Medulla oblongata (tissue), 1 donor: ENCODE measurements at regions not wholly inside any gene's neighbourhood (a gene's known extent, or its start where the extent isn't known, plus 50 kb on each side); places are given as distances from the start of the nearest gene placed in this dataset.
"Not testable (repeated sequence)": the region's sequence is repeated elsewhere in the genome, so short reads cannot be mapped to it uniquely, and the experiment has no call there.

Experiments used
- DNase-seq: peaks from one replicate; pipeline ENCODE4 v3.0.0-alpha.2; 2015; ENCODE audit errors: extremely low spot score

DNA sequence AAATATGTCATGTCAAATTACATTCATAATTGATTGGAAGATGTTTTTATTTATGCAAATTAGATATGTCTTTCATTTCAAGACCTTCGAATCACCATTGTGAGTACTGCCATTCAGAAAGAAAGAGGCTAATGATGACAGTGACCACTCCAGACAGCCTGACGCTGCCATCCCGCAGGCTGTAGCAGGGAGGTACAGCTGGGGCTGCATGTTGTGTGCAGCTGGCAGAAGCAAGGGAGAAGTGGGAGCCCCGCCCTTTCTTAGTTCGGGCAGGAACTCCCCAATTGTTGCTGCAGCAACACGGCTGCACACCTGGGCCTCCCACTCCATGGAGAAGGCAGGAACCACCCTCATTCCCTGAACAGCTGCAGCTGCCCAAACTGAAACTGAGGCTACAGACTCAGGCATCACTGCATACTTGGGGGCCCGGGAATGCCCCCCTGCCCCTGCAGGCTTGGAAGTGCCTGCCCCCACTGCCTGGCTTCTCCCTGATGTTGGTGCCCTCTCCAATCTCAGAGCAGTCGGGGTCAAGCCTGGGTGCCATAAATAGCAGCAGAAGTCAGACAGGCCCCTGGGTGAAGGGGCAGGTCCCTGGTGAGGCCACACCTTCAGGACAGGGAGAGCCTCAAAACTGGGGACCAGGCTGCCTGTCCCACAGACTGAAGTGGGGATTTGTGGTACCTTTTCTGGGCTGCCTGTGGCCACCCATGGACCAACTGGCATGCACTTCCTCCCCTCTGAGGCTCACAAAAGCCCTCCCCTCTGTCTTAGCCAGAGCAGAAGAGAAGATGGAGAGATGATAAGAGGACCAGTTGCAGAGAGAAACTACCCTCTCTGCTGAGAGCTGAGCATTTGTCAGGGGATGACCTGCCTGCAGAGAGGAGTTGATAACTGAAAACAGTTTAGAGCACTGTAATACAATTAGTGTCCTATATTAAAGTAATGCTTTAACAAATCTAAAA is 964.6 kb downstream of the SI start:
- no peak for DNase-seq

- no peak for DNase-seq
Observed at GRCh38 chr3:164096352-164096751, 981.9 kb downstream of the SI start.

GRCh38 chr3:164095949-164096348 is 982.3 kb downstream of the SI start:
- DNase-seq: no peak

DNA sequence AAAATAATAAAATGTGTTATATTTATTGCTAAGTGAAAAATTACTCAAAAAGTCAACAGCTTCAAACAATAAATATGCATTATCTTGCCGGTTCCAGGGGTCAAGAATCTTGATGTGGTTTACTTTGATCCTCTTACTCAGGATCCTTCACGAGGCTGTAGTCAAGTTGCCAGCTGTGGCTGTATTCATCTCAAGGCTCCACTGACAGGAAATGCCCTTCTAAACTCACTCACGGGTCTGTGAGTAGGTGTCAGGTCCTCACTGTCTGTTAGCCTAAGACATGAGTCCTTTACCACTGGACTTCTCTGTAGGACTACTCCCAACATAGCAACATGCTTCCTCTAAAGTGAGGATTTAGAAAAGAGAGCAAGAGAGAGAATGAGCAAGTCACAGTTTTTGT is 983.0 kb downstream of the SI start:
- no peak for DNase-seq

GRCh38 chr3:164094546-164094945 is 983.8 kb downstream of the SI start:
- no peak for DNase-seq

GRCh38 chr3:164080208-164080607 is 998.1 kb downstream of the SI start:
- DNase-seq: no peak

GRCh38 chr3:164064298-164064697 is 1014.0 kb downstream of the SI start:
- DNase-seq: no peak

- DNase-seq: no peak
Observed at GRCh38 chr3:164060923-164061322, 1017.4 kb downstream of the SI start.

- DNase-seq: no peak
Observed at GRCh38 chr3:164049847-164050246, 1028.4 kb downstream of the SI start.

DNA sequence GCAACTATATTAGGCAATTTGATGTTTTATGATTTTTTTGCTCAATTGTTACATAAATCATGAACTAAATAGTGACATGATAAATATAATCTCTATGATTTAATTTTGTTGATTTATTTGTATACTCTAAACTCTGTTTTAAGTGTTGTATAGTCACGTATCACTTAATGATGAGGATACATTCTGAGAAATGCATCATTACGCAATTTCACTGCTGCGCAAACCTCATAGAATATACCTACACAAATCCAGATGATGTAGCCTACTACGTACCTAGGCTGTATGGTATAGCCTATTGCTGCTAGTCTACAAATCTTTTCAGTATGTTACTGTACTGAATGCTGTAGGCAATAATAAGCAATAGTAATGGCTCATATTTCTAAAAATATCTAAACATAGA is 1029.8 kb downstream of the SI start:
- no peak for DNase-seq

- DNase-seq: no peak
Observed at GRCh38 chr3:164040991-164041390, 1037.3 kb downstream of the SI start.

- DNase-seq: no peak
Observed at GRCh38 chr3:164030194-164030593, 1048.1 kb downstream of the SI start.

GRCh38 chr3:164024786-164025185 is 1053.5 kb downstream of the SI start:
- no peak for DNase-seq

DNA sequence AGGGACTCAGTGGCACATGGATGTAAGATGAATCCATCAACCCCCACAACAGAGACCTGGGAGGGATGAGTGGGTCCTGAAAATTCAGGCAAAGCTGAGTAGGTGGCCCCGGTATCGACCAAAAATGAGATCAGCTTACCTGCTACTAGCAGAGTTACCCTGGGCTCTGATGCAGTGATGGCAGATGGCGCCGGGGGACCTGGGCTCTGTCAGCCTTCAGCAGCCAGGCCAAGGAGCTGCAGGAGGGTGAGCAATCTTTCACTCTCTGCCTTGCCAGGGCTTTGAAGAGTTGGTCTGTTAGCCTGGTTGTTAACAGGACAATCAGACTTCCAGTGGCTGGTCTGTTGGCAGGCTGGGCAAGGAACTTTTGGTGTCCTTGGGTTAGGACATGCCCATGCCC is 1054.8 kb downstream of the SI start:
- no peak for DNase-seq

DNA sequence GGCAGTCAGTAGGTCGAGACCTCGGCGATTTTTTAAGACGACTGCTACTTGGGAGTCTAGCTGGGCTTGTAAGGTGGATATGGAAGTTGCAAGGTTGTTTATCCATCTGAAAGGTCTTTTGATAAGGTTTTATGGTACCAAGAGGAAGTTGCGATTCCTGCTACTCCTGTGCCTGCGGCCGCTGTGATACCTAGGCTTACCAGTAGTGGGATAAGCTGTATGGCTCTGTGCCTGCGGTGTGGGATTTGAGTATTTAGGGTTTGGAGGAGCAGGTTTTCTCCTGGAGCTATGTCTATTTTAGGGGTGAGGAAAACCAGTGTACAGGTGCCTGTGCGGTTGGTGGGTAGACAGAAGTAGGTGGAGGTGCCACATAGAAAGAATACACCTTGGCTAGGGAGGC is 1059.8 kb downstream of the SI start:
- no peak for DNase-seq

DNA sequence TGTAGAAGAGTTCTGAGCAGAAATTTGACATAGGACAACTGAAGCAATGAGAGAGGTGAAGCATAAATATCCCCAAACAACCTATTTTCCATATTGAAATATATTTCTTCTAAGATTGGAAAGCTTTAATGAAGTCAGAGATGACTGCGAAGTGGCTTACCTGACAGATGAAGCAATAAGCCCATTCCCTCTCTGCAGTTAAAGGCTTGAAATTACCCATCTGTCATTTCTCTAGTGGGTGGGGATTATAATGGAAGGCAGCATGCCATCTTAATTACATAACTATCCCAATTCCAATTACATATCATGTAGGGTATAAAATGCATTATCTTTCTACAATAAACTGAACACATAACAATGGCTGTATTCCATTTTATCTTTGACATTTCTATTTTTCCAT is 1070.5 kb downstream of the SI start:
- no peak for DNase-seq

DNA sequence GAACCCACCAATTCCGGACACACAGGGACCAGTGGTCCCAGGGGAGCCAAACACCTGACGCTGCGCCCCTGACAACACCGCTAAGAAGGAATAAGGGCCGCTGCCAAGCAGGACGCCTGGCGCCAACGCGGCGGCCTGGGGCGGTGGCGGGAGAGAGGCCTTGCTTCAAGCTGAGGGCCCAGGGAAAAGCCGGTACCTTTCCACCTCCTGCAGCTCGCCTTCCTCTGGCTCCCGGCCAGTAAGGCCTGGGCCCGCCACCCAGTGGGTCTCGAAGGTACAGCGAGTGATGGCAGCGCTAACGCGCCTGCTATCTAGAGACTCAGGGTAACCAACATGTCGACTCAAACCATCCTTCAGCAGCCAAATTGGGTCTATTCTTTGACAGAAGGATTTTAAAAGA is 1074.1 kb downstream of the SI start:
- DNase-seq: no peak

DNA sequence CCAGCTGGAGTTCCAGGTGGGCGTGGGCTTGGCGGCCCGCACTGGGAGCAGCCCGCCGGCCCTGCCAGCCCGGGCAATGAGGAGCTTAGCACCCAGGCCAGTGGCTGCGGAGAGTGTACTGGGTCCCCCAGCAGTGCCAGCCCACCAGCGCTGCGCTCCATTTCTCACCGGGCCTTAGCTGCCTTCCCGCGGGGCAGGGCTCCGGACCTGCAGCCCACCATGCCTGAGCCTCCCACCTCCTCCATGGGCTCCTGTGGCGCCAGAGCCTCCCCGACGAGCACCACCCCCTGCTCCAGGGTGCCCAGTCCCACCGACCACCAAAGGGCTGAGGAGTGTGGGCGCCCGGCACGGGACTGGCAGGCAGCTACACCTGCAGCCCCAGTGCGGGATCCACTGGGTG is 1075.3 kb downstream of the SI start:
- DNase-seq: not testable (repeated sequence)

GRCh38 chr3:163983940-163984339 is 1094.4 kb downstream of the SI start:
- DNase-seq: no peak

GRCh38 chr3:163971861-163972260 is 1106.4 kb downstream of the SI start:
- no peak for DNase-seq

- no peak for DNase-seq
Observed at GRCh38 chr3:163957072-163957471, 1121.2 kb downstream of the SI start.

DNA sequence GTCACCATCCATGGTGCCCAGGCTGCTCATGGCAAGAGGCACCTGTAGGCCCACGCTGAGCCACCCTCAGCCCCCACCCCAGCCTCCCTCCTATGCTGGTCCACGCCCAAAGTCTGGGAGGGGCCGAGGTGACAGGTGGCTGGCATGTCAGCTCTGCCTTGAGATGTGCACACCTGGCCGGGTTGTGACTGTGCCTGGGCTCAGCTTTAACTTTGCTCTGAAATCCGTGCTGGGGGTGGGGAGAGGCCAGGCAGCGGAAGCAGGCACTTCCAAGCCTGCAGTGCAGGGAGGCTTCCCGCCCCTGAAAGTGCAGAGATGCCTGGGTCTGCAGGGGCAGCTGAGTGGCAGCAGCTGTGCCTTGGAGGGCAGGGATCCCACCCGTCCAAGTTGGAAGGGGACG is 1124.8 kb downstream of the SI start:
- DNase-seq: no peak

GRCh38 chr3:163952499-163952898 is 1125.8 kb downstream of the SI start:
- DNase-seq: no peak
